ENCODE measurements at regions not wholly inside any gene's neighbourhood (a gene's known extent, or its start where the extent isn't known, plus 50 kb on each side); places are given as distances from the start of the nearest gene placed in this dataset.

GRCh38 chr11:70680781-70681281 is 282.5 kb downstream of the CTTN start:
- Histone ChIP-seq H3K36me3 (ENCODE audit: control insufficient read depth, insufficient read depth, low read length) (no peaks in the 10 kb centered on the region), H3K27me3 (ENCODE audit: control insufficient read depth, insufficient read depth, low read length) (no peaks in the 10 kb centered on the region), H3K4me3 (ENCODE audit: low read length) (no peak overlapping the region), H3K27ac (ENCODE audit: low read length) (no peak overlapping the region), H3K4me1 (ENCODE audit: control insufficient read depth, insufficient read depth, low read length) (no peaks in the 10 kb centered on the region), H3K9me3 (ENCODE audit: control insufficient read depth, low read depth, low read length) (no peaks in the 10 kb centered on the region)
- no peak for DNase-seq
- WGBS (ENCODE audit: insufficient coverage, low lambda C conversion rate): no CpG with 5 or more reads among the region's 13 CpGs

- WGBS (ENCODE audit: insufficient coverage, low lambda C conversion rate): no CpG with 5 or more reads among the region's 10 CpGs
These were observed 283.7 kb downstream of the CTTN start for GRCh38 chr11:70682056-70682455.

GRCh38 chr11:70682760-70683159 is 284.4 kb downstream of the CTTN start:
- Histone ChIP-seq H3K9me3 (ENCODE audit: control insufficient read depth, low read depth, low read length) (no peaks in the 10 kb centered on the region), H3K27ac (ENCODE audit: low read length) (no peak overlapping the region), H3K36me3 (ENCODE audit: control insufficient read depth, insufficient read depth, low read length) (no peaks in the 10 kb centered on the region), H3K4me1 (ENCODE audit: control insufficient read depth, insufficient read depth, low read length) (peaks cover under 1% of the 10 kb centered on the region), H3K27me3 (ENCODE audit: control insufficient read depth, insufficient read depth, low read length) (no peaks in the 10 kb centered on the region), H3K4me3 (ENCODE audit: low read length) (no peak overlapping the region)
- no CpG with 5 or more reads among the region's 12 CpGs for WGBS (ENCODE audit: insufficient coverage, low lambda C conversion rate)
- no peak for DNase-seq

More at GRCh38 chr11:70682056-70682455, 283.7 kb downstream of the CTTN start:
- Histone ChIP-seq H3K4me1 (ENCODE audit: control insufficient read depth, insufficient read depth, low read length) (no peaks in the 10 kb centered on the region), H3K9me3 (ENCODE audit: control insufficient read depth, low read depth, low read length) (no peaks in the 10 kb centered on the region), H3K4me3 (ENCODE audit: low read length) (no peak overlapping the region), H3K36me3 (ENCODE audit: control insufficient read depth, insufficient read depth, low read length) (no peaks in the 10 kb centered on the region), H3K27me3 (ENCODE audit: control insufficient read depth, insufficient read depth, low read length) (no peaks in the 10 kb centered on the region), H3K27ac (ENCODE audit: low read length) (no peak overlapping the region)
- no peak for DNase-seq

- Histone ChIP-seq H3K27me3 (ENCODE audit: control insufficient read depth, insufficient read depth, low read length) (no peaks in the 10 kb centered on the region), H3K27ac (ENCODE audit: low read length) (no peak overlapping the region), H3K36me3 (ENCODE audit: control insufficient read depth, insufficient read depth, low read length) (peaks cover 2% of the 10 kb centered on the region), H3K9me3 (ENCODE audit: control insufficient read depth, low read depth, low read length) (no peaks in the 10 kb centered on the region), H3K4me3 (ENCODE audit: low read length) (no peak overlapping the region), H3K4me1 (ENCODE audit: control insufficient read depth, insufficient read depth, low read length) (peaks cover 4% of the 10 kb centered on the region)
- WGBS (ENCODE audit: insufficient coverage, low lambda C conversion rate): no CpG with 5 or more reads among the region's 6 CpGs
- no peak for DNase-seq
These were observed 289.4 kb downstream of the CTTN start for GRCh38 chr11:70687716-70688115.

GRCh38 chr11:70688142-70688541 is 289.8 kb downstream of the CTTN start:
- H3K9me3 ChIP-seq (ENCODE audit: control insufficient read depth, low read depth, low read length): no peaks in the 10 kb centered on the region
- H3K36me3 ChIP-seq (ENCODE audit: control insufficient read depth, insufficient read depth, low read length): peaks cover 2% of the 10 kb centered on the region
- peaks cover 4% of the 10 kb centered on the region for H3K4me1 ChIP-seq (ENCODE audit: control insufficient read depth, insufficient read depth, low read length)
- no peak overlapping the region for H3K27ac ChIP-seq (ENCODE audit: low read length)
- DNase-seq: peak; percentile 21 to 72
- no peak overlapping the region for H3K4me3 ChIP-seq (ENCODE audit: low read length)
- no peaks in the 10 kb centered on the region for H3K27me3 ChIP-seq (ENCODE audit: control insufficient read depth, insufficient read depth, low read length)
- WGBS (ENCODE audit: insufficient coverage, low lambda C conversion rate): no CpG with 5 or more reads among the region's 8 CpGs

GRCh38 chr11:70689764-70690163 is 291.4 kb downstream of the CTTN start:
- H3K4me1 ChIP-seq (ENCODE audit: control insufficient read depth, insufficient read depth, low read length): peaks cover 4% of the 10 kb centered on the region
- no peaks in the 10 kb centered on the region for H3K9me3 ChIP-seq (ENCODE audit: control insufficient read depth, low read depth, low read length)
- H3K36me3 ChIP-seq (ENCODE audit: control insufficient read depth, insufficient read depth, low read length): peaks cover 2% of the 10 kb centered on the region
- no peak overlapping the region for H3K4me3 ChIP-seq (ENCODE audit: low read length)
- no peak overlapping the region for H3K27ac ChIP-seq (ENCODE audit: low read length)
- H3K27me3 ChIP-seq (ENCODE audit: control insufficient read depth, insufficient read depth, low read length): no peaks in the 10 kb centered on the region
- WGBS (ENCODE audit: insufficient coverage, low lambda C conversion rate): no CpG with 5 or more reads among the region's 6 CpGs
- DNase-seq: no peak

GRCh38 chr11:70692131-70692530 is 293.8 kb downstream of the CTTN start:
- no peaks in the 10 kb centered on the region for H3K9me3 ChIP-seq (ENCODE audit: control insufficient read depth, low read depth, low read length)
- 100% methylated on average over 3 of the region's 5 CpGs for WGBS (ENCODE audit: insufficient coverage, low lambda C conversion rate)

GRCh38 chr11:70694371-70694770 is 296.0 kb downstream of the CTTN start:
- no peaks in the 10 kb centered on the region for H3K27me3 ChIP-seq (ENCODE audit: control insufficient read depth, insufficient read depth, low read length)
- peaks cover 6% of the 10 kb centered on the region for H3K36me3 ChIP-seq (ENCODE audit: control insufficient read depth, insufficient read depth, low read length)
- no peak overlapping the region for H3K27ac ChIP-seq (ENCODE audit: low read length)
- no peak for DNase-seq
- H3K4me1 ChIP-seq (ENCODE audit: control insufficient read depth, insufficient read depth, low read length): no peaks in the 10 kb centered on the region
- WGBS (ENCODE audit: insufficient coverage, low lambda C conversion rate): no CpG with 5 or more reads among the region's 1 CpG
- H3K4me3 ChIP-seq (ENCODE audit: low read length): no peak overlapping the region
- H3K9me3 ChIP-seq (ENCODE audit: control insufficient read depth, low read depth, low read length): no peaks in the 10 kb centered on the region

More at GRCh38 chr11:70692131-70692530, 293.8 kb downstream of the CTTN start:
- no peak for DNase-seq
- Histone ChIP-seq H3K4me1 (ENCODE audit: control insufficient read depth, insufficient read depth, low read length) (peaks cover 4% of the 10 kb centered on the region), H3K36me3 (ENCODE audit: control insufficient read depth, insufficient read depth, low read length) (peaks cover 6% of the 10 kb centered on the region), H3K27ac (ENCODE audit: low read length) (no peak overlapping the region), H3K27me3 (ENCODE audit: control insufficient read depth, insufficient read depth, low read length) (no peaks in the 10 kb centered on the region), H3K4me3 (ENCODE audit: low read length) (no peak overlapping the region)

GRCh38 chr11:70695086-70695960 is 297.0 kb downstream of the CTTN start:
- WGBS (ENCODE audit: insufficient coverage, low lambda C conversion rate): no CpG with 5 or more reads among the region's 13 CpGs
- H3K4me1 ChIP-seq (ENCODE audit: control insufficient read depth, insufficient read depth, low read length): no peaks in the 10 kb centered on the region
- H3K27ac ChIP-seq (ENCODE audit: low read length): no peak overlapping the region
- peaks cover 4% of the 10 kb centered on the region for H3K36me3 ChIP-seq (ENCODE audit: control insufficient read depth, insufficient read depth, low read length)
- no peak overlapping the region for H3K4me3 ChIP-seq (ENCODE audit: low read length)
- DNase-seq: no peak
- H3K9me3 ChIP-seq (ENCODE audit: control insufficient read depth, low read depth, low read length): no peaks in the 10 kb centered on the region
- no peaks in the 10 kb centered on the region for H3K27me3 ChIP-seq (ENCODE audit: control insufficient read depth, insufficient read depth, low read length)

- peaks cover 4% of the 10 kb centered on the region for H3K36me3 ChIP-seq (ENCODE audit: control insufficient read depth, insufficient read depth, low read length)
- no peaks in the 10 kb centered on the region for H3K9me3 ChIP-seq (ENCODE audit: control insufficient read depth, low read depth, low read length)
- no peaks in the 10 kb centered on the region for H3K27me3 ChIP-seq (ENCODE audit: control insufficient read depth, insufficient read depth, low read length)
- DNase-seq: no peak
- no peak overlapping the region for H3K4me3 ChIP-seq (ENCODE audit: low read length)
- no peaks in the 10 kb centered on the region for H3K4me1 ChIP-seq (ENCODE audit: control insufficient read depth, insufficient read depth, low read length)
- H3K27ac ChIP-seq (ENCODE audit: low read length): no peak overlapping the region
These were observed 297.7 kb downstream of the CTTN start for GRCh38 chr11:70696076-70696475.

- no CpG with 5 or more reads among the region's 5 CpGs for WGBS (ENCODE audit: insufficient coverage, low lambda C conversion rate)
These were observed 298.2 kb downstream of the CTTN start for GRCh38 chr11:70696564-70696963.

More at GRCh38 chr11:70696564-70696963, 298.2 kb downstream of the CTTN start:
- DNase-seq: no peak
- H3K36me3 ChIP-seq (ENCODE audit: control insufficient read depth, insufficient read depth, low read length): peaks cover 4% of the 10 kb centered on the region
- no peak overlapping the region for H3K27ac ChIP-seq (ENCODE audit: low read length)
- H3K4me3 ChIP-seq (ENCODE audit: low read length): no peak overlapping the region
- no peaks in the 10 kb centered on the region for H3K9me3 ChIP-seq (ENCODE audit: control insufficient read depth, low read depth, low read length)
- H3K27me3 ChIP-seq (ENCODE audit: control insufficient read depth, insufficient read depth, low read length): no peaks in the 10 kb centered on the region
- H3K4me1 ChIP-seq (ENCODE audit: control insufficient read depth, insufficient read depth, low read length): no peaks in the 10 kb centered on the region
